ENCODE measurements at regions not wholly inside any gene's neighbourhood (a gene's known extent, or its start where the extent isn't known, plus 50 kb on each side); places are given as distances from the start of the nearest gene placed in this dataset.

DNA sequence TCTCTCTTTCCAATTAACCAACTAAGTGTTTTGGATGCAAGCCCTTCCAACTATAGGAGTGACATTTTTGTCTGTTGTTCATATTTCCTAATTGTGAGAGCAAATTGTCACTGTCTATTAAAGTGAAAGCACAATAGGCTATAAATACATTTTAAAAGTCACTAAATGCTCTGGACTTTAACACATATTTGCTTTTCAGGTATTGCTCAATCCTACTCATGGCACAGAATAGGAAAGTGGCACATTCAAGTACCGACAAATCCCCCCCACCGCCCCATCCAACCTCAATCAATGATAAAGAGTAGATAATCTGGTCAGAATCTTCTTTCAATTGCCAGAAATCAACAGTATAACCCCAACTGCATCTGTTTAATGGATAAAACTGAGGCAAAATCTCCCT is 419.8 kb downstream of the PLK2 start:
- no peak for DNase-seq (ENCODE audit: low read depth in 2 of 3, low spot score in 1 of 3)

DNA sequence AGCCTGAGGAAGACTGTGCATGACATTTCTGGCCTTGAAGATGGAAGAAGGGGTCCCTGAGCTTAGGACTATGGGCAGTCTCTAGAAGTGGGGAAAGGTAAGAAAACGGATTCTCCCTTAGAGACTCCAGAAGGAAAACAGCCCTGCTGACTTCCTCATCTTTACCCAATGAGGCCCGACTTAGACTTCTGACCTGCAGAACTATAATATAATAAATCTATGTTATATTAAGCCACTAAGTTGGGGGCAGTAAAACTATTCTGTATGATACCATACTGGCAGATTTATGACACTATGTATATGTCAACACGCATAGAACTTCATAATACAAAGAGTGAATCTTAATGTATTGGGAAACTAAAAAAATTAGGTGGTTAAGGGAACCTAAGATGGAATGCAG is 422.0 kb downstream of the PLK2 start:
- DNase-seq (ENCODE audit: low read depth in 2 of 3, low spot score in 1 of 3) = no peak

DNA sequence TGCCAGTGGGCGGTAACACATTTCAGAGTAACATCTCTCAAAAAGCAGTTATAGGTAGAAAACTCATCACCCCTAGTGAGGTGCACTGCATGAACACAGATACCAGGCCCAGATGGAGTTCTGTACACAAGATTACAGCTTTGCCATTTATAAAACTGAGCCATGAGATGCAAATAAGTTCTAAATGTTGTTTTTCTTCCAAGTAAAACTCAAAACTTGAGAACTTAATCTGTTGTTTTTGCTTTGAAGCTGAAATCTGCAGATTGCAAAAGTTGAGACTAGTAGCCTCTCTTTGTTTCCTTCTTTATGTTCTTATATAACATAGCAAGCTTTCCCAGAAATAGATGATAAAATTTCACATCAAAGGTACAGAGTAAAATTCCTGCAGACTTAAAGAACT is 434.1 kb downstream of the PLK2 start:
- no peak for DNase-seq (ENCODE audit: low read depth in 2 of 3, low spot score in 1 of 3)

DNA sequence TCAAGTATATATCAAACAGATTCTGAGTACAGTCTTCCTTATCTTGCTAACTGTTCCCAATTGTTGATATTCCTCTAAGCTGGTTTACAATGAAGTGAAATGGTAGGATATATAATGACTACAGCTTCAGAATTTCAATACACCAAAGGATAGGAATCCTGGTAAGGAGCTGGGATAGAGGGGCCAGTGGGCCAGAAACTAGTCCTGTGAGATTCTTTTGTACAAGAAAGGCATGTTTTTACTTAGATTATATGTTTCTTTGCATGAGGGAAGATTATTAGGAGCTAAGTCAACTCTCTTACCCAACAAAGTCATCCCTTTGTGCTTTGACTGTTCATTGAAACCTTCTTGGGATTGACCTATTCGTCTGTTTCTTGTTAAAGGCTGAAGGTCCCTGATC is 435.7 kb downstream of the PLK2 start:
- DNase-seq (ENCODE audit: low read depth in 2 of 3, low spot score in 1 of 3) = no peak

DNA sequence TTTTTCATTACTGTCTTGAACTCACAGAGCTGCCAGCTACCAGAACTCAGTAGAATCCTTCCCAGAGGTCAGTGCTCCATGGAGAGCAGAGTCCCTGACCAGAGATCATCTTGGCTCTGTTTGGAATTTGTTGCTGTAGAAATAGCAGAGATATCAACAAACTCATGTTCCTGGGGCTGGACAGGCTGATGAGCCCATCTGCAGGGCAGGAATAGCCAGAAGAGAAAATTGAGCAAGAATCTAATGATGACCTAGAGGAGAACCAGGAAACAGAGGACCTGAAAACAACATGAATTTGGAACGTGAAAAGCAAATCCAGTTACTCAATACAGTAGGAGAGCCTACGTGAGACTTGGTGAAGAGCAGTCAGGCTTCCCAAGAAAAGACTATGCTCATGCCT is 437.8 kb downstream of the PLK2 start:
- DNase-seq (ENCODE audit: low read depth in 2 of 3, low spot score in 1 of 3) = no peak

DNA sequence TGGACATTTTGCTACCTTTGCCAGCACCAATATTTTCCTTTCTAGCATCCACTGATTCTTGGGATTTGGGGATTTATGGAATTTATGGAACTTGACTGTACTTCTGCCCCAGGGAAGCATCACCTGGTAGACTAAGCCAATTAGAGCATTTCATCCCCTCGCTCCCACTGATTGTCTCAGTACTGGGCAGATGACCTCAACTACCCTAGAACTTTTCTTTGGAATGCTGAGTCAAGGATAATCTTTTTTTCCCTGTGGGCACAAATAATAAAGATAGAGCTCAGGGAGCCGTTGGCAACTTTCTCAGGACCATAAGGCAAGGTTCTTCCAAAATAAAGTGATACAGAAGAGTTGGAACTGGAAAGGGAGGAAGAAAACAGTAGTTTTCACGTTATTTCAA is 438.4 kb downstream of the PLK2 start:
- DNase-seq (ENCODE audit: low read depth in 2 of 3, low spot score in 1 of 3) = no peak

DNA sequence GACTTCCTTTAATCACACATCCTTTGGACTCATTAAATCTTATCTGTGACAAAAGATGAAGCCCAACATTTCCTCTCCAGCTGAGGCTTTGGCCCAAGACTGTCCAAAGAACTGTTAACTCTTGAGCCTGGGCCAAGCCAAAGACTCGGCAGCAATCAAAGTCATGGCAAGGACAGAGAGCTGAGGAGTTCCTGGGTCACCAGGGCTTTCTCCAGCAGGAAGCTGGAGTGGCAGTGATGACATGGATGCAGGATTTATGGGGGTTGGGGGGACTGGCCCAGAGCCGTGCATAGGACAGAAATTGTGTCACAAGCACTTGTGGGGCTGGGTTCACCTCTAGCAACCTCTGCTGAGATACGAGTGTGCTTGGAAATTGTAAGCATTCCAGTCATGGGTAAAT is 440.3 kb downstream of the PLK2 start:
- DNase-seq (ENCODE audit: low read depth in 2 of 3, low spot score in 1 of 3) = no peak

DNA sequence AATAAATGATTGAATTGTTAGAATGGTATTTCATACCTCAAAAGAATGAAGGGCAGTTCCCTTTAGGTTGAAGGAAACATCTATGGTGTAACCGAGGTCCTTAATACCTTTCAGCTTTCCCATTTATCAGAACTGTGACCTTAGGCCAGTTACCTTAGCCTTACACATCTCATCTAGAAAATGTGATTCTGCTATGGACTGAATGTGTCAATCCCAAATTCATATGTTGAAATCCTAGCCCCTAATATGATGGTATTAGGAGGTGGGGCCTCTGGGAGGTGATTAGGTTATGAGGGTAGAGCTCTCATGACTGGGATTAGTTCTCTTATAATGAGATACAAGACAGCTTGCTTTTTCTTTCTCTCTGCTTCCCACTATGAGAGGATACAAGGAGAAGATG is 441.9 kb downstream of the PLK2 start:
- DNase-seq (ENCODE audit: low read depth in 2 of 3, low spot score in 1 of 3) = no peak

DNA sequence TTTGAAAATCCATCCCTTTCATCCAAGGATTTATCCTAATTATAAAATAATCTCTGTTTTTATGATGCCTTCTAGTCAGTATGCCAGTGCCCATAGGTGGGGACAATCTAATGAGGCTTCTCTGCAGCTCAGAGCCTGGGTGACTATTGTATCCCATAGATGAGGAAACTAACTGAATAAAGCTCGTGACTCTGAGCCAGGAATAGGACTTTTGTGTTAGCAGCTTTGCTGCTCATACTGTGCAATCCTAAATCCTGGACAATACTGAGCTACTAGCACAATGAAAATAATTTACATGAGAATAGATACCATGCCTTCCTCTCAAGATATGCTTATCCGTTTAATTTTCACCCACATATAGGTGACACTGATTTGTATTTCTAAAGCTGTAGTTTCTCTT is 443.0 kb downstream of the PLK2 start:
- DNase-seq (ENCODE audit: low read depth in 2 of 3, low spot score in 1 of 3) = no peak

DNA sequence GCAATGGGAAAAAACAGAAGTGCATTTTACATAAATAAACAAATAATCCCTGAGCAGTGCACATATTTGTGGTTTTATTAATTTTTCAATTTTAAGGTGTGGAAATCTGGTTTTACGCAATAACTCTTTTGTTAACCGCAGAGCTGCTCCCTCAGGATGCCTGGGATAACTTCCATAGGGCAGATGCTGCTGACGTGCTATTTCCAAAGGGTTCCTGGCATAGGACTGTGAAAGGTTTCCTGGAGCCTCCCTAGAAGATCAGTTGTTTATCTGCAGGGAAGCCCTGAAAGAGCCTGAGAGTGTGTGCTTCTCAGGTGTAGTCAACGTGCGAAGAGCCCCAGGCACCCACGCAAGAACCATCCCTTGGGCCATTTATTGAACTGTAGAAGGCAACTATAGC is 443.5 kb downstream of the PLK2 start:
- DNase-seq (ENCODE audit: low read depth in 2 of 3, low spot score in 1 of 3) = no peak

DNA sequence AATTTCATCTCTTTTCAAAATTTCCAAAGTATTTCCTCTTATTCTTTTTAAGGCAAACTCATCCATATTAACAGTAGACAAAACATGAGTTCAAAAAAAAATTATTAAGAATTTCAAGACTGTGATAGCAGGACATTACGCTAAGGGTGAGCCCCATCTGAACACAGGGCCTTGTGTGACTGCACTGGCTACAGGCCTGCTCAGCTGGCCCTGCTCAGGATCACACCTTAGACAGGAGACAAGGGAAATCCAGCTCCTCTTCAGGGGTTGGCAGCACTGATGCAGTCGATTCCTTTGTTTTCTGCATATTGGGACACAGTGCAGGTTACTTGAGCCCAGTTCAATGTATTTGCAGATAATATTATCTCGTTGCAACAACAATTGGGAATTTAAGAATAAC is 444.7 kb downstream of the PLK2 start:
- no peak for DNase-seq (ENCODE audit: low read depth in 2 of 3, low spot score in 1 of 3)

DNA sequence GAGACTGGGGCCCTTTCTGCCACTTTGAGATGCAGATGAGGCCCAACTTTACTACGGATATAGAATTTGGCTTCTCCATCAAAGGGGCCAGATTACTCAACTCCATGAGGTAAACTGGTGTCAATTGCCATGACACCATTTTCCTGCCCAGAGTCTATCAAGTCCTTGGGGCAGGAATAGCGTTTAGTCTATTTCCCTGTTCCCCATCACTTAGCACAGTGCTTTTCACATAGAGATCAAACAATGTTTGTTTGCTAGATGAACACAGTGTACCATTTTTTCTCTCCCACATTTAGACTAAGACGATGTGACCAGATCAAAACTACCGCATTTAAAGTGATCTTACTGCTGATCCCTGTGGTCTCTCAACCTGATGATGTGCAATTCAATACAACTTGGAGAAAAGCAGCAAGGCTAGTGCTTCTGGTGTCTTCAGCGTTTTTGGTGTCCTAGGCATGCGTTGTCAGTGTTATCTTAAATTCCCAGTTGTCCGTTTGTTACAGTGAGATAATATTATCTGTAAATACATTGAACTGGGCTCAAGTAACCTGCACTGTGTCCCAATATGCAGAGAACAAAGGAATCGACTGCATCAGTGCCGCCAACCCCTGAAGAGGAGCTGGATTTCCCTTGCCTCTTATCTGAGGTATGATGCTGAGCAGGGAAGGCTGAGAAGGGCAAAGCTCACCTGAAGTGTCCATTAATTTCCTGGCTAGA is 446.2 kb downstream of the PLK2 start:
- no peak for DNase-seq (ENCODE audit: low read depth in 2 of 3, low spot score in 1 of 3)

DNA sequence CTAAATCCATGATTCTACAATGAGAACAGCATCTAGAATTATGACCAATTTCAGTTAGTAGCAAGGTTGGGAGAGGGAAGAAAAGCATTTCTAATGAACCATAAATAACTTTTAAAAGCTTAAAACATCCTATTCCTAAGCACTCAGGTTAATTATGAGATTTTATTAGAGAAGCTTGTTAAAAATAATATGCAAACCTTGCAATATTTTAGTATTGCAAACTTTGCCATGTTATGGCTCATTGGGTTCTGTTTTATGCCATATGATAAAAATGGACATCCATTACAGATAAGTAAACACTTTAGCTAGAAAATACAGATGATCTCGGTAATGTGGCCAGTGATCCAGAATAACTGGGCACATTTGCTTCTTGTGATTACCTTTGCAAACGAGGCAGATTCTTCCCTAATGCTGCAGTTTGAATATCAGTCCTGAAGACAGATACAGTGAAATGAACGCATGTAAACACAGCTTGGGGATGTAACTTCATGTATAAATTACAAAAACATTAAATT is 447.0 kb downstream of the PLK2 start:
- DNase-seq (ENCODE audit: low read depth in 2 of 3, low spot score in 1 of 3) = no peak

DNA sequence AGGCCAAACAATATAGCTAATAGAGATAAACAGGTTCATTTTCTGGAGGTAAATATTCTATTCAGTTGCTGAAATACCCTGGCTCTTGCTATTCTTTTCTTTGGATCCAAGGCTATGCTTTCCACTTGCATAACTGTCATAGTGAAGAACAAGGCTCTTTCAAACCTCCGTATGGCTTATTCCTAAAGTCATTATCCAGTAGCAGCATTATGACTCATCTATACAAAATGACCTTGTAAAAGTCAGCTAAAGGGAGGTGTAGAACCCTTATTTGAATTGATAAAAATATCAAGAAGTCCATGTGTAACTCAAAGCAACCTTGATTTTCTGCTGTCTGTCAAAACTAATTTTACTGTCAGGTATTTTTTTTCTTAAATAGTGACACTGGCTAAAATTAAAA is 447.8 kb downstream of the PLK2 start:
- DNase-seq (ENCODE audit: low read depth in 2 of 3, low spot score in 1 of 3) = no peak

DNA sequence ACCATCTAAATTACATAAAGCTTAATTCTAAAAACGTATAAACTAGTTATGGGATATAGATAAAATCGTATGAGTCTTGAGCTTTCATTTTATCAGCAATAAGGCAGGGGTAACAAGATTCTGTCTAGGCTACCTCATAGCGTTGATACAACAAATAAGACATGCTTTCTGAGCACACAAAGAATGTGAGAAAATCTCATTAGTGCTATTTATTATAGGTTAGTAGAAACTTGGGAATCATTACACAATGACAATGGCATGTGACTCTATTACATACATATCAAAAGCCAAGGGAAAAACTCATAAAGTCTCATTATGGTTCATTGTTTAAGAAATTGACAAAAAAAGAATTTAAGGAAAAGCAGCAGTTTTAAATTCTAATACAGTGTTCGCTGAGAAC is 448.6 kb downstream of the PLK2 start:
- DNase-seq (ENCODE audit: low read depth in 2 of 3, low spot score in 1 of 3) = no peak

DNA sequence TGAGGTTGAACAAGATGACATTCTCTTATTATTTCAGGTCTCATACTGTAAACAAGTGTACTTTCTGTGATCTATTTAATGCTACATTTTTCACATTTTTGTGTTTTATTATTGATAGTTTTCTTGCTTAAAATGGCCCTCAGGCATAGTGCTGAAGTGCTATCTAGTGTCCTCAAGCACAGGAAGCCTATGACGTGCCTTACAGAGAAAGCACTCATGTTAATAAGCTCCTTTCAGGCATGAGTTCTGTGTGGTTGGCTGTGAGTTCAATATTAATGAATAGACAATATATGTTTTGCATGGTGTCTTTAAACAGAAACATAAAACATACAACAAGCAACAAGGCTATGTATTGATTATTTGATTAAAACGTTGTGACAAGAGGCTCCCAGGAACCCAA is 450.1 kb downstream of the PLK2 start:
- DNase-seq (ENCODE audit: low read depth in 2 of 3, low spot score in 1 of 3) = no peak

DNA sequence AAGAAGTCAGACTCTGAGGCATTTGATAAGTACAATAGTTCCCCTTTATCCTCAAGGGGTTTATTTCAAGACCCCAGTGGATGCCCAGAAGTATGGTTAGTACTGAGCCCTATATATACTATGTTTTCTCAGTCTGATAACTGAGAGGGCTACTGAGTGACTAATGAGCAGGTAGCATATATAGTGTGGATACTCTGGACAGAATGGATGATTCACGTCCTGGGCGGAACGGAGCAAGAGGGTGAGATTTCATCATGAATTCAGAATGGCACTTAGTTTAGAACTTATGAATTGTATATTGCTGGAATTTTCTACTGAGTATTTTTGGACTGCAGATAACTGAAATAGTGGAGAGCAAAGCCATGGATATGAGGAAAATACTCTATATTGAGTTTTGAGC is 457.6 kb downstream of the PLK2 start:
- no peak for DNase-seq (ENCODE audit: low read depth in 2 of 3, low spot score in 1 of 3)

DNA sequence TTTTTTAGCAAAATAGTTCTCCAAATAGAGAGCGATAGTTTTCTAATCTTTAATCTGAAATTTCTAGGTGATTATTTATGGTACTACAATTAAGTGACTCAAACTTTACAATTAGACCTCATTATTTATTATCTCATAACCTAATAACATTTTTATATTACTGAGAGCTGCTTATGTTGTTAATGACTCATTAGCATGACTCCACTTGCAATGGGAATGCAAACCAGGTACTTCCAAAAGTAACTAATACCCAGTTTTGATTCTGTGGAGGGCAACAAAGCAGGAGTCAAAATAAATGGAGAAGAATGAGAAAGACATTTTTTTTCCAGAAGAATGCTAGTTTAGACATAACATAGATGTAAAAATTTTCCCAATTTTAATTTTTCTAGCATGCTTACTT is 466.0 kb downstream of the PLK2 start:
- DNase-seq (ENCODE audit: low read depth in 2 of 3, low spot score in 1 of 3) = no peak

DNA sequence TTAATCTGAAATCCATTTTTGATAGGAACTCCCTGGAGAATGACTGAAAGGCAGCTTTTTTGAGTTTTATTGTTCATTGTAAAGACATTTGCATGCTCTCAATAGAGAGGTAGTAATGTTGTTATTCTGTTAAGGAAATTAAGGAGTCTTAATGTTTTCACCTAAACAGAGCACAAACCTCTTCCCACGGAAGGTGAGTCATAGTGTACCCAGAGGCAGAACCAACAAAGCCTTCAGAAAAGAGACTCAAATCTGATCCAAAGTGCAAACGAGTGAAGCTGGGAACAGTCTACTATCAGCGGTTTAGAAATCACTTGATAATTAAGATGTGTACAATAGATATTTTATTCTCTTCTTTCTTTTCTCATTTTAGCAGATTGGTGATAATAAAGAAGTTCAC is 470.5 kb downstream of the PLK2 start:
- DNase-seq (ENCODE audit: low read depth in 2 of 3, low spot score in 1 of 3) = no peak

DNA sequence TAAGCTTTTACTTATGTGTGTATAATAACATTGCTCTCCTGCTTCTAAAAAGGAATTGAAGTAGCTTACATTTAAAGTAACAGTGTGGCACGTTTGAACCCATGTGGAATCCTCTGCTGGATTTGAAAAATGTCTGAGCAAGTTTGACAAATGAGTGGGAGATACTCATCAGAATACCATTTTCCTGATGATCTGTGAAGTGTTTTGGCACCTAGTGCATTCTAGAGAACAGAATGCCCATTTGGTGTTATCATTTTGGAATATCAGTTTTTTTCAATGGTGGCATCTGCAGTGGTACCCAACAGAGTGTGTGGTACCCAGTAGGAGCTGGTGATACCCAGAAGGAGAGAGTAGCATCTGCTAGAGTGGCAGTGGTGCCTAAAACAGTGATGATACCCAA is 471.1 kb downstream of the PLK2 start:
- DNase-seq (ENCODE audit: low read depth in 2 of 3, low spot score in 1 of 3) = no peak

DNA sequence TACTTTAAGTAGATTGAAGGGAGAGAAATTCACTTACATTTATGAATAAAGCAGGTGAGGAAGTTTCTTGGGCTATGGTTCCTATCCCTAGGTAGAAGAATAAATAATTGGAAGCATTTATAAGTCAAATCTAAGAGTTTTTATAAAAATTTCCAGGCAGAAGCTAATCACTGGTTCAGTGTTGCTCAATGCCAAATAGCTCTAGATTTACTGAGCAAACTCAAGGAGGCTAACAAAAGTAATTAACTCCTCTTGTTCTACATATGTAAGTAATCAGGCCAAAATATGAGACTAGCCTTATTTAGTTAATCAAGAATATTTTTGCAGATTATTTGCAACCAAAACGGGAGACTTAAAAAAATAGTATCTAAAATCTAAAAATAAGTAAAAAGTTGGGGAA is 472.3 kb downstream of the PLK2 start:
- no peak for DNase-seq (ENCODE audit: low read depth in 2 of 3, low spot score in 1 of 3)

DNA sequence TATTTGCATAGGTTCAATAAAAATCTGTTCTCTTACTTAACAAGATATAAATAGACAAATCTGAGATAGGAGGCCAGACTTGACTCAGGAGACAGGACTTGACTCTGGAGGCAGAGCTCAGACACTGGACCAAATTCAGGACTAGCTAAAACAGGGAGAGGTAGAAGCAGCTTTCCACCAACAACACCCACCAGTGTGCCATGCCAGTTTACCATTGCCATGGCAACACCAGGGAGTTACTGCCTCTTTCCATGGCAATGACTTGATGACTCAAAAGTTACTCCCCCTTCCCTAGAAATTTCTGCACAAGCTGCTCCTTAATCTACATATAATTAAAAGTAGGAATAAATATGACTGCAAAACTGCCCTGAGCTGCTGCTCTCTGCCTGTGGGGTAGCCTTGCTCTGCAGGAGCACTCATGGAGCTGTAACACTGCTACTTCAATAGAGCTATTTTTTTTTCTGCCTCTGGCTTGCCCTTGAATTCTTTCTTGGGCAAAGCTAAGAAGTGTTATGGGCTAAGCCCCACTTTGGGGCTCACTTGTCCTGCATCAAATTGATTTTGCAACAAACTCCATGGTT is 473.0 kb downstream of the PLK2 start:
- no peak for DNase-seq (ENCODE audit: low read depth in 2 of 3, low spot score in 1 of 3)

DNA sequence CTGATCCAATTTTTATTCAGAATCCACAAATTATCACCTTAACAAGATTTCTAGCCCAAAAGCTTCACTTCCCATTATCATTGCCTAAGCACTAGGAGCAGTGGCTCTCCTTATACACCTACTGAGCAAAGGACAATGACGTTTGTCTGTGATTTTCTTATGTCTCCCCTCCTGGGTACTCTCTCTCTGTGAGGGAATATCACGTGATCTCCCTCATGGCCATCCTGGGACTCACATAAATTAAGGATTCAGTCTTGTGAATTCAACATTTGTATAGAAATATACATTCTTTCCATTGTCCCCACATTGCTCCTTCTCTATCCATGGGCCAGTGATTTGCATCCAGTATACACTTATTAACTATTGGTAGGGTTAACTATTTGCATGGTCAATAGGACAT is 476.5 kb downstream of the PLK2 start:
- no peak for DNase-seq (ENCODE audit: low read depth in 2 of 3, low spot score in 1 of 3)
